ENCODE measurements at regions not wholly inside any gene's neighbourhood (a gene's known extent, or its start where the extent isn't known, plus 50 kb on each side); places are given as distances from the start of the nearest gene placed in this dataset.
"Not testable (repeated sequence)": the region's sequence is repeated elsewhere in the genome, so short reads cannot be mapped to it uniquely, and the experiment has no call there.

GRCh38 chr20:52444455-52444854 lies 252.9 kb upstream of the ZFP64 start:
- no peak for DNase-seq (ENCODE audit: low read depth in 2 of 2, low spot score in 1 of 2)

- DNase-seq (ENCODE audit: low read depth in 2 of 2, low spot score in 1 of 2) = no peak
Observed at GRCh38 chr20:52443874-52444273, 252.3 kb upstream of the ZFP64 start.

GRCh38 chr20:52441710-52442109 lies 250.1 kb upstream of the ZFP64 start:
- DNase-seq (ENCODE audit: low read depth in 2 of 2, low spot score in 1 of 2) = no peak

- no peak for DNase-seq (ENCODE audit: low read depth in 2 of 2, low spot score in 1 of 2)
Observed at GRCh38 chr20:52439375-52439774, 247.8 kb upstream of the ZFP64 start.

GRCh38 chr20:52438326-52438963 lies 246.9 kb upstream of the ZFP64 start:
- DNase-seq (ENCODE audit: low read depth in 2 of 2, low spot score in 1 of 2) = no peak

GRCh38 chr20:52434453-52434852 lies 242.9 kb upstream of the ZFP64 start:
- no peak for DNase-seq (ENCODE audit: low read depth in 2 of 2, low spot score in 1 of 2)

GRCh38 chr20:52434041-52434425 lies 242.5 kb upstream of the ZFP64 start:
- no peak for DNase-seq (ENCODE audit: low read depth in 2 of 2, low spot score in 1 of 2)

GRCh38 chr20:52433326-52434040 lies 241.9 kb upstream of the ZFP64 start:
- no peak for DNase-seq (ENCODE audit: low read depth in 2 of 2, low spot score in 1 of 2)

GRCh38 chr20:52432740-52433139 lies 241.2 kb upstream of the ZFP64 start:
- DNase-seq (ENCODE audit: low read depth in 2 of 2, low spot score in 1 of 2) = no peak

GRCh38 chr20:52429029-52429428 lies 237.4 kb upstream of the ZFP64 start:
- no peak for DNase-seq (ENCODE audit: low read depth in 2 of 2, low spot score in 1 of 2)

GRCh38 chr20:52427960-52428359 lies 236.4 kb upstream of the ZFP64 start:
- no peak for DNase-seq (ENCODE audit: low read depth in 2 of 2, low spot score in 1 of 2)

GRCh38 chr20:52426856-52427255 lies 235.3 kb upstream of the ZFP64 start:
- no peak for DNase-seq (ENCODE audit: low read depth in 2 of 2, low spot score in 1 of 2)

- DNase-seq (ENCODE audit: low read depth in 2 of 2, low spot score in 1 of 2) = no peak
Observed at GRCh38 chr20:52425701-52426100, 234.1 kb upstream of the ZFP64 start.

- no peak for DNase-seq (ENCODE audit: low read depth in 2 of 2, low spot score in 1 of 2)
Observed at GRCh38 chr20:52425253-52425652, 233.7 kb upstream of the ZFP64 start.

- not testable (repeated sequence) for DNase-seq (ENCODE audit: low read depth in 2 of 2, low spot score in 1 of 2)
Observed at GRCh38 chr20:52424357-52424942, 232.9 kb upstream of the ZFP64 start.

- not testable (repeated sequence) for DNase-seq (ENCODE audit: low read depth in 2 of 2, low spot score in 1 of 2)
Observed at GRCh38 chr20:52423536-52424140, 232.1 kb upstream of the ZFP64 start.

- DNase-seq (ENCODE audit: low read depth in 2 of 2, low spot score in 1 of 2) = no peak
Observed at GRCh38 chr20:52422574-52423336, 231.2 kb upstream of the ZFP64 start.

GRCh38 chr20:52420805-52421204 lies 229.2 kb upstream of the ZFP64 start:
- no peak for DNase-seq (ENCODE audit: low read depth in 2 of 2, low spot score in 1 of 2)

- no peak for DNase-seq (ENCODE audit: low read depth in 2 of 2, low spot score in 1 of 2)
Observed at GRCh38 chr20:52419205-52419604, 227.6 kb upstream of the ZFP64 start.

GRCh38 chr20:52416953-52417352 lies 225.4 kb upstream of the ZFP64 start:
- no peak for DNase-seq (ENCODE audit: low read depth in 2 of 2, low spot score in 1 of 2)

GRCh38 chr20:52411611-52412010 lies 220.0 kb upstream of the ZFP64 start:
- DNase-seq (ENCODE audit: low read depth in 2 of 2, low spot score in 1 of 2) = no peak
